SK-N-SH treated with all-trans-retinoic acid at 6 μM for 48 hours (cell line): ENCODE measurements at regions not wholly inside any gene's neighbourhood (a gene's known extent, or its start where the extent isn't known, plus 50 kb on each side); places are given as distances from the start of the nearest gene placed in this dataset.
A peak's percentile ranks its signal among the peaks of the same experiment; 100 is the strongest.
"Not testable (repeated sequence)": the region's sequence is repeated elsewhere in the genome, so short reads cannot be mapped to it uniquely, and the experiment has no call there.

Source experiments
- ATAC-seq: fragments of 200-7000 bp; cut with Tn5 transposase; 3 replicates; pipeline ENCODE4 v1.9.1; 2020; ENCODE audit warnings: mild to moderate bottlenecking, moderate library complexity
- ARNTL ChIP-seq: fragments of 450-650 bp; formaldehyde crosslinking; IDR thresholded peaks from 2 replicates; pipeline ENCODE4 v1.5.0; 2020; ENCODE audit warnings: low read depth, mild to moderate bottlenecking, moderate library complexity, borderline replicate concordance
- BACH2 ChIP-seq: fragments of 250-450 bp; sonication (Bioruptor Pico); IDR thresholded peaks from 2 replicates; pipeline ENCODE4 v1.9.0; 2021; ENCODE audit warnings: mild to moderate bottlenecking, borderline replicate concordance
- CSDC2 ChIP-seq: fragments of 250-450 bp; sonication (Bioruptor Pico); IDR thresholded peaks from 2 replicates; pipeline ENCODE4 v1.5.0; 2020; ENCODE audit warnings: mild to moderate bottlenecking, moderate library complexity
- CSRNP3 ChIP-seq: fragments of 250-450 bp; sonication (Bioruptor Pico); IDR thresholded peaks from 2 replicates; pipeline ENCODE4 v1.5.1; 2021; ENCODE audit warnings: mild to moderate bottlenecking, moderate library complexity
- ESRRG ChIP-seq: fragments of 250-450 bp; sonication (Bioruptor Pico); IDR thresholded peaks from 2 replicates; pipeline ENCODE4 v1.6.1; 2021; ENCODE audit warnings: mild to moderate bottlenecking
- GLIS3 ChIP-seq: fragments of 250-450 bp; sonication (Bioruptor Pico); IDR thresholded peaks from 2 replicates; pipeline ENCODE4 v1.5.0; 2020; ENCODE audit warnings: mild to moderate bottlenecking, moderate library complexity
- ISL1 ChIP-seq: fragments of 250-450 bp; sonication (Bioruptor Pico); IDR thresholded peaks from 2 replicates; pipeline ENCODE4 v2.1.2; 2022; ENCODE audit warnings: mild to moderate bottlenecking, moderate library complexity
- OSR1 ChIP-seq: fragments of 250-450 bp; sonication (Bioruptor Pico); IDR thresholded peaks from 2 replicates; pipeline ENCODE4 v1.8.0; 2022; ENCODE audit warnings: moderate library complexity, mild to moderate bottlenecking, inconsistent platforms
- PATZ1 ChIP-seq: fragments of 250-450 bp; sonication (Bioruptor Pico); IDR thresholded peaks from 2 replicates; pipeline ENCODE4 v1.8.0; 2020; ENCODE audit warnings: mild to moderate bottlenecking, moderate library complexity, borderline replicate concordance
- POU6F1 ChIP-seq: fragments of 250-450 bp; sonication (Bioruptor Pico); IDR thresholded peaks from 2 replicates; pipeline ENCODE4 v1.8.0; 2021; ENCODE audit warnings: low read depth, mild to moderate bottlenecking, moderate library complexity, borderline replicate concordance
- PPARA ChIP-seq: fragments of 250-450 bp; sonication (Bioruptor Pico); IDR thresholded peaks from 2 replicates; pipeline ENCODE4 v1.5.0; 2020; ENCODE audit warnings: mild to moderate bottlenecking, borderline replicate concordance
- RARB ChIP-seq: fragments of 250-450 bp; sonication (Bioruptor Pico); IDR thresholded peaks from 2 replicates; pipeline ENCODE4 v1.8.0; 2021; ENCODE audit warnings: mild to moderate bottlenecking, moderate library complexity
- TCF4 ChIP-seq: fragments of 250-450 bp; sonication (Bioruptor Pico); IDR thresholded peaks from 2 replicates; pipeline ENCODE4 v1.8.0; 2021; ENCODE audit warnings: mild to moderate bottlenecking, moderate library complexity, borderline replicate concordance
- TOX ChIP-seq: fragments of 250-450 bp; sonication (Bioruptor Pico); IDR thresholded peaks from 2 replicates; pipeline ENCODE4 v1.8.0; 2021; ENCODE audit warnings: mild to moderate bottlenecking, moderate library complexity, borderline replicate concordance
- TSHZ2 ChIP-seq: fragments of 250-450 bp; sonication (Bioruptor Pico); IDR thresholded peaks from 2 replicates; pipeline ENCODE4 v1.5.0; 2020; ENCODE audit warnings: mild to moderate bottlenecking, moderate library complexity
- ZC3H10 ChIP-seq: fragments of 250-450 bp; sonication (Bioruptor Pico); IDR thresholded peaks from 2 replicates; pipeline ENCODE4 v1.5.1; 2021; ENCODE audit warnings: mild to moderate bottlenecking, moderate library complexity
- ZFP3 ChIP-seq: fragments of 250-450 bp; sonication (Bioruptor Pico); IDR thresholded peaks from 2 replicates; pipeline ENCODE4 v1.5.0; 2020; ENCODE audit warnings: mild to moderate bottlenecking, moderate library complexity
- ZNF565 ChIP-seq: fragments of 450-650 bp; formaldehyde crosslinking; conservative IDR thresholded peaks from 2 replicates; pipeline ENCODE4 v1.5.0; 2020; ENCODE audit warnings: low read depth, mild to moderate bottlenecking, moderate library complexity
- ZNF70 ChIP-seq: fragments of 450-650 bp; formaldehyde crosslinking; IDR thresholded peaks from 2 replicates; pipeline ENCODE4 v1.5.0; 2020; ENCODE audit warnings: mild to moderate bottlenecking, moderate library complexity
- ZNF8 ChIP-seq: fragments of 450-650 bp; formaldehyde crosslinking; IDR thresholded peaks from 2 replicates; pipeline ENCODE4 v1.5.0; 2020; ENCODE audit warnings: mild to moderate bottlenecking, moderate library complexity

GRCh38 chrX:1877780-1878179 lies 262.9 kb downstream of the ASMT start:
- no peak for TF ChIP-seq ZNF8 (CRISPR knock-in tag)
- no peak for TF ChIP-seq ISL1 (CRISPR knock-in tag)
- TF ChIP-seq ZNF565: no peak
- TF ChIP-seq ARNTL (CRISPR knock-in tag): no peak
- TF ChIP-seq TSHZ2 (CRISPR knock-in tag): no peak
- no peak for TF ChIP-seq ZNF70 (CRISPR knock-in tag)
- no peak for TF ChIP-seq ZC3H10 (CRISPR knock-in tag)
- TF ChIP-seq ZFP3: no peak
- no peak for TF ChIP-seq PATZ1 (CRISPR knock-in tag)
- TF ChIP-seq CSRNP3 (CRISPR knock-in tag): no peak
- no peak for TF ChIP-seq GLIS3 (CRISPR knock-in tag)
- TF ChIP-seq CSDC2 (CRISPR knock-in tag): no peak
- no peak for TF ChIP-seq TCF4 (CRISPR knock-in tag)
- TF ChIP-seq OSR1: no peak
- TF ChIP-seq RARB: no peak
- no peak for TF ChIP-seq PPARA
- no peak for TF ChIP-seq ESRRG
- no peak for TF ChIP-seq BACH2 (CRISPR knock-in tag)
- TF ChIP-seq POU6F1: no peak
- ATAC-seq: no peak

- ATAC-seq: not testable (repeated sequence)
These were observed 266.3 kb downstream of the ASMT start for GRCh38 chrX:1880884-1881817.

GRCh38 chrX:1883772-1884171 lies 268.9 kb downstream of the ASMT start:
- TF ChIP-seq TOX (CRISPR knock-in tag): no peak
- no peak for TF ChIP-seq ISL1 (CRISPR knock-in tag)
- TF ChIP-seq PATZ1 (CRISPR knock-in tag): no peak
- TF ChIP-seq ZNF565: no peak
- no peak for TF ChIP-seq ZNF70 (CRISPR knock-in tag)
- TF ChIP-seq, all 23 proteins: peak for 0
- ATAC-seq: peak; percentile 59
